GM12874 (cell line): ENCODE measurements at regions not wholly inside any gene's neighbourhood (a gene's known extent, or its start where the extent isn't known, plus 50 kb on each side); places are given as distances from the start of the nearest gene placed in this dataset.

Experiments used
- CTCF ChIP-seq: IDR thresholded peaks from 2 replicates; pipeline ENCODE4 v1.5.1; 2011; ENCODE audit warnings: low read depth, mild to moderate bottlenecking, control low read depth, low read length, moderate library complexity; ENCODE audit not compliant: insufficient read depth

DNA sequence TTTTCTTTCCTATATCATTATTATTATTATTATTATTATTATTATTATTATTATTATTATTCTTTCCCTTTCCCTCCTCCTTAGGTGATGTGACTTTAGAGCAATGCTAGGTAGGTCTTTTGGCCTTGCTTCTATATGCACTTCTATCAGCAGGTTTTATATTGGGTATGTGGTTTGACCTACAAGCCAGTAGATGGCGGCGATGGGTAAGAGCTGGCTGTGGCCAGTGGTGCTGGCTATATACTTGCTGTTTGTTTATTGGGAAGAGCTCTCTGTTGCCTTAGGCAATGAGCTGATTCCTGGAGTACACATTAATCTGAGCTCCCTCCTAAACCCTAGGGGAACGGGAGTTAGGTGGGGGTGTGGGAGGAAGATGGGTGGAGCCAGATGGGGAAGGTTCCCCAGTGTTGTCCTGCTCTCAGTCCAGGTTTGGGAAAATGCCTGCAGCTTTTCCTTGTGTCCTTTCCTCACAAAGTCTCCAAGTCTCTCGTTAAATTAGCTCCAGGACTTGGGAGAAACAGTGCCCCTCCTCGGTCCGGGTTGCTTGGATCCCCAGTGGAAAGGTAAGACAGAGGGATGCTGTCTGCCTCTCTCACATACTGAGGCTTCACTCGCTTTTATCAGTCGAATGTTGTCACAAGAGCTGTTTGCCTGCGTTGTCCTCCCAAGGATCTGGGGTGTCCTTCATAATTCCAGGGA, 72.2 kb upstream of the HNRNPA1L2 start:
- TF ChIP-seq CTCF, result peak; percentile 28; the same call in 1 of the 2 replicates
